Activated naive CD8-positive, alpha-beta T cell treated with anti-CD3 and anti-CD28 coated beads, Interleukin-2, amount 50 U/mL, for 16 hours (primary cell): ENCODE measurements at regions not wholly inside any gene's neighbourhood (a gene's known extent, or its start where the extent isn't known, plus 50 kb on each side); places are given as distances from the start of the nearest gene placed in this dataset.

ENCODE experiments used
- DNase-seq: peaks from one replicate; pipeline ENCODE4 v3.0.0-alpha.2; 2020; ENCODE audit warnings: low read depth, low spot score

DNA sequence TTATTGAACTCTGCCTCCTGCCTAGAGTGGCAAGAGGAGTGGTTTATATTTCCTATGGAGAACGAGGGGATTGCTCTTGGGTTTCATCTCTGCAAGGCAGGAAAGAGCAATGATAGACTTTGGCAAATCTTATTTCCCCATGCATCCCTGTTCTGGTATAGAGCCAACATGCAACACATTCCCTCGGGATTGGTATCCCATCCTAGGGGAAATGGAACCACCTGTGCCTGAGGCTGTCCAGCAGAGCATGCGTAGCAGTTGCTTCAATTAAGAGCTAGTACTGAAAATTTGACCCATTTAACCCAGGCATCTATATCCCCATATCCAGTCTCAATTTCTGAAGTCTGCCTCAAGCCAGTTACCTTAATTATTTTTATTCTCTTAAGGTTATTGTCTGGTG, 205.3 kb downstream of the KCNS3 start:
- no peak for DNase-seq

- DNase-seq: no peak
Measured at GRCh38 chr2:18078216-18078615, 199.7 kb downstream of the KCNS3 start.

- DNase-seq: no peak
Measured at GRCh38 chr2:18077704-18078103, 199.2 kb downstream of the KCNS3 start.

GRCh38 chr2:18077231-18077630, 198.8 kb downstream of the KCNS3 start:
- no peak for DNase-seq

GRCh38 chr2:18074476-18074875, 196.0 kb downstream of the KCNS3 start:
- no peak for DNase-seq

DNA sequence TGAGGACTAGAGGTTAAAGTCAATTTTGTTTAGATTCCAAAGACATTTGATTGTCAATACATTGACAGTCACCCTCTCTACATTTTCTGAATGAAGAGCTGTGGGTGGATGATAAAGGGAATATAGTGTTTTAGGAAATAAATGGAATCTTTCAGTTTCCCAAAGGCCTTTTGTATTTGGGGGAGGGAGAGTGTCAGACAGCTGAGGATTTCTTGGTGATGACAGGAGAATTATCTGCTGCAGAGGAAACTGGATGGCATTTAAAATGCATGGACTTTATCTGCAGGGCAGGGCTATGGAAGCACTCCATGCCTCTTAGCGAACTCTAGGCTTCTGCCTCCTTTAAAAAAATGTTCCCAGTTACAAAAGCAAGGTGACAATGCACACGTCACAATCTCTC, 195.1 kb downstream of the KCNS3 start:
- DNase-seq: no peak

GRCh38 chr2:18067588-18068384, 189.3 kb downstream of the KCNS3 start:
- no peak for DNase-seq

DNA sequence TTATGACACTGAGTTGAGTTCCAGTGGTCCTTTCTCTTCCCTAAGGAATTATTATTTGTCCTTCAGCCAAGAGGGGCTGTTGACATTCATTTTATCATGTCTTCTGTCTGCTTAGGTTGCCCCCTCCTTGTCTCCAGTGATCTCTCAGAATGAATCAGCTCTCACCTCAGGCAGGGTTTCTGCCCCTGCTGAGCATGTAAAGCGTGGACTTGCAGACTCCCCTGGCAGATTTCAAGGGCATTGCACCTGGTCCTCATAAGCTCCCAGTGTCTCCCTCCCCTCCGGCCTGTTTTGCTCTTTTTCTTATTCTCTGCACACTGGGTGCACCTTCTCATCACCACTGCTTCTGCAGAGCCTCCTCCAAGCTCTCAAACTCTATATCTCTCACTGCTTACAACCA, 188.4 kb downstream of the KCNS3 start:
- no peak for DNase-seq

- no peak for DNase-seq
Measured at GRCh38 chr2:18066066-18066465, 187.6 kb downstream of the KCNS3 start.

DNA sequence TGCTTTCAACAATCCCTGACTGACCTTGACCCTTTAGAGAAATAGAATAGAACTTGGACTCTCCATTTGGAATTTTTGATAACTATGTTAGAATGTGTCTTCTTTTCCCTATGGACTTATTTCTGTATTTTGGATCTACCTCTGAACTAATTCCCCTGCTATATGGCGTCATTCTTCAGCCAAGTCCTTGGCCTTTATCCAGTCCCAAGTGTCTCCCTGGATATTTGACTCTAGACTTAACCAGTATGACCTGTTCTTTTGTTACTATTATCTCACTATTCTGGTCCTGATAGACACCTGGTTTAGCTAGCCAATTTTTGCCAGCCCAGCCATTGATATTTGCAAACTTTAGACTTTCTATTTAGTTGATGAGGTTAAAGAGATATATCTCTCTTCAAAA, 186.8 kb downstream of the KCNS3 start:
- DNase-seq: no peak

DNA sequence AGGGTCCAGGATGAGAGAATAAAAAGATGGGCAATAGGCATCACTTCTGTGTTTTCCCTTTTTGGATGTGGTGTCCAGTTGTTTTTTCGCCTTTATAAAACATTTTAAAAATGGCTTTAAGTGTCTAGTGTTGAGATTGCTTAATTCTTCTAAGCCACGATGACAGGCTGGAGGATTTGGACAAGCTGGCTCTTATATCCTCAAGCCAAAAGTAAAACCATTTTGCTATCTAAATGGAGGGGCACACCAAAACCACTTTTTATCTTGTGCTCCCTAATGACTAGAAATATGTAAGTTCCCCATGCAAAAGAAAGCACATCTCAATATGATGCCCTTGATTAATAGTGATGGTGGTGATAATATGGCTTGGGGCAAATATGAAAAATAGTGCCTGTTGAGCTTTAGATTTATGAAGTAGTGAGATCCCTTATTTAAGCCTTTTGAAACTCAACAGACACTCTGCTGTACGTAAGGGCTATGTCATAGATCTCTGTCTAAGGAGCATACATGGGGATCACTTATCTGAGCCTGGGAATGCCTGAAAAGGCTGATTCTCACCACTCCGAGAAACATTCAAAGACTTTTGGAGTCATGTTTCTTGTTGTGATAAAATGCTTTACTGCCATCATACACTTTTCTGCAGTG, 185.5 kb downstream of the KCNS3 start:
- no peak for DNase-seq

DNA sequence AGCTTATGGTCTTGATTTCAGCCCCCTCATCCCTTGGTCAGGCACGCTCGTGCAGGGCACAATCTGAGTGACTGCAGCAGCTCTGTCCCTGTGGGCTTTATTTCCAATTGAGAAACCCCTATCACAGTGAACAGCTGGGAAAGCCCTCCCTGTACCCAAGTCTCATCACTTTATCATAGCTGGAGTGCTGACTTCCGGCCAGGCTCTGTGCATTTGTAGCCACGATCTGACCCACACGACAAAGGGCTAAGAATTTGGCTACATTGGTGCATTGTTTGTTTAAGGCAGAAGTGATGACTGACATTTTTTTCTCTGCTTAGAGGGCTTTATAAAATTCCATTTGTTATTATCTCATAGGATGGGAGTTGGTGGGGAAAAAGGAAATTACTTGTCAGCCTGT, 184.4 kb downstream of the KCNS3 start:
- no peak for DNase-seq

DNA sequence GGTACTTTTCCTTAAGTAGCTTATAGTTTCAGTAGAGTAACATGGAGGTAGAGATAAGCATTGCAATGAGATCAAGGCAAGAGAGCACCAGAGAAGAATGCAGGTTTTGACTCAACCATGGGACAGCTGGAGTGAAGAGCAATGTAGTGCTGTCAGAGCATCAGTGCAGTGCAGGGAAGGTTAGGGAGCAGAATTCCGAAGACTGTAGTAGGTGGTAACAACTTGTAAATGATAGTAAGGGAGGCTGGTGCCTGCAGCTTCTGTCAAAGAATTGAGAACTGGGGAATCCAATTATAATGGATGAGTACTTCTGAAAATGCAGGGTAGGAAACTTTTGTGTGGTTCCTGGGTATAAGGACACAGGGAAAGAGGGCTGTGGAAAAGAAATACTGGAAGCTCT, 183.2 kb downstream of the KCNS3 start:
- DNase-seq: no peak

GRCh38 chr2:18057657-18058056, 179.2 kb downstream of the KCNS3 start:
- DNase-seq: no peak

GRCh38 chr2:18055290-18055689, 176.8 kb downstream of the KCNS3 start:
- no peak for DNase-seq

DNA sequence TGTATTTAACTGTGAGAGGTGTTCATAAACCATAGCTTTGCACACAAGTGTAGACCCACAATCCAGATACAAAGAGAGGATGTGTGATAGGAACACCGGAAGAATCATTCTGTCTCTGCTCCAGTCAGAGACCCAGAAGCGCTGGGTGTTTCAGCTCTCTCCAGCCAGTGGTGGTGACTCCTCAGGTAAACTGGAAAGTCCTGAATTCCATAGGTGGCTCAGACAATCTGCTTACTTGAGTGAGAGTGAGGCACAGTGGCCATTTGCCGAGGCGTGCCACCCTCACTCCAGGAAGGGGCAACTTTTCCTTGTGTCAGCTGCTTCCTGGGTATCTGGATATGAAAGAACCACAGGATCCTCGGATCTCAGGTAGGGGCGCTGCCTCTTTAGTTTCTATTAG, 171.5 kb downstream of the KCNS3 start:
- no peak for DNase-seq

GRCh38 chr2:18049325-18049724, 170.9 kb downstream of the KCNS3 start:
- no peak for DNase-seq

- no peak for DNase-seq
Measured at GRCh38 chr2:18047896-18048657, 169.6 kb downstream of the KCNS3 start.

DNA sequence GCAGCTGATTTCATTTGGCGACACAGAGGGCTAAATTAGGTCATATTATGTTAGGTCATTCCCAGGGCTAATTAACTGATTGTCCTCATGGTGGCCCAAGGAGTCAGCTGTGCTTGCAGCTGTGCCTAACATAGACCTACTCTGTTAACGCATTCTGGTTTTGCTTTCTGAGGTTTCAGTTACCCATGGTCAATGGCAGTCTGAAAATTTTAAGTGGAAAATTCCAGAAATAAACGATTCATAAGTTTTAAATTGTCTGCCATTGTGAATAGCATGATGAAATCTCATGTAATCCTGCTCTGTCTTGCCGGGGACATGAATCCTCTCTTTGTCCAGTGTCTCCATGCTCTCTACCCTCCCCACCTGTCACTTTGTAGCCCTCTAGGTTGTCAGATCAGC, 168.7 kb downstream of the KCNS3 start:
- DNase-seq: no peak

- no peak for DNase-seq
Measured at GRCh38 chr2:18046558-18047212, 168.2 kb downstream of the KCNS3 start.

DNA sequence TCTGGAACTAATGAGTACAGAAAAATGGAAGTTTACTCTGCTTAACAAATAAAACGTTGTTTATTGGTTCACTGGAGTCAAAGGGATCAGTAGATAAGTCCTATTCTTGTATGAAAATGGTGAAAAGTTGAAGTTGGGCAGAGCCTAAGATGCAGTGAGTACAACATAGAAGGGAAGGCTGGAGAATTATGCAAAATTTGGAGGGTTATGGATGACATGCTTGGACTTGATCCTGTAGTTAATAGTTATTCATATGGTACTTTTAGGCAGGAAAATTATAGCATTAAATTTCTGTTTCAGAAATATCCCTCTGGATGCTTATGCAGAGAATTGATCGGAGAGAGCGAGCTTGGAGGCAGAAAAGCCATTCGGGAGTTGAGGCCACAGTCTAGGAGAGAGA, 167.6 kb downstream of the KCNS3 start:
- no peak for DNase-seq

- no peak for DNase-seq
Measured at GRCh38 chr2:18045230-18045629, 166.8 kb downstream of the KCNS3 start.
